ENCODE measurements at regions not wholly inside any gene's neighbourhood (a gene's known extent, or its start where the extent isn't known, plus 50 kb on each side); places are given as distances from the start of the nearest gene placed in this dataset.

DNA sequence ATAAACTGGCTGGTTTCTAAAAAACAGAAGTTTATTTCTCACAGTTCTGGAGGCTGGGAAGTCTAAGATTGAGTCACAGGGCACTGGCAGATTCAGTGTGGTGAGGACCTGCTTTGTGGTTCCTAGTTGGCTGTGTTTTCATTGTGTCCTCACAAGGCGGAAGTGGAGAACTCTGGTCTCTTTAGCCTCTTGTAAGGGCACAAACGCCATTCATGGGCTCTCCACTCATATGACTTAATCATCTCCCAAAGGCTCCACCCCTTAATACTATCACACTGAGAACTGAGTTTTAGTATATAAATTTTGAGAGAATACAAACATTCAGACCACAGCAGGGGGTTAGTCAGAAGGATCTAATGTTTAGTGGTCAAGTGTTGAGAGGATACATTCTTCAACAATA is 208.2 kb downstream of the SEC61B start:
- Mint-ChIP-seq H3K27me3 (ENCODE audit: low read depth in 3 of 3) (no peaks in the 10 kb centered on the region), H3K27ac (peak overlapping the region; percentile 1 to 79 (median 22)), H3K4me1 (peaks cover 18% of the 10 kb centered on the region), H3K36me3 (no peaks in the 10 kb centered on the region), H3K4me3 (no peak overlapping the region), H3K9me3 (peaks cover 0 to 4% (median 2%) of the 10 kb centered on the region in 7 donors)
- TF ChIP-seq, protein P1, sequence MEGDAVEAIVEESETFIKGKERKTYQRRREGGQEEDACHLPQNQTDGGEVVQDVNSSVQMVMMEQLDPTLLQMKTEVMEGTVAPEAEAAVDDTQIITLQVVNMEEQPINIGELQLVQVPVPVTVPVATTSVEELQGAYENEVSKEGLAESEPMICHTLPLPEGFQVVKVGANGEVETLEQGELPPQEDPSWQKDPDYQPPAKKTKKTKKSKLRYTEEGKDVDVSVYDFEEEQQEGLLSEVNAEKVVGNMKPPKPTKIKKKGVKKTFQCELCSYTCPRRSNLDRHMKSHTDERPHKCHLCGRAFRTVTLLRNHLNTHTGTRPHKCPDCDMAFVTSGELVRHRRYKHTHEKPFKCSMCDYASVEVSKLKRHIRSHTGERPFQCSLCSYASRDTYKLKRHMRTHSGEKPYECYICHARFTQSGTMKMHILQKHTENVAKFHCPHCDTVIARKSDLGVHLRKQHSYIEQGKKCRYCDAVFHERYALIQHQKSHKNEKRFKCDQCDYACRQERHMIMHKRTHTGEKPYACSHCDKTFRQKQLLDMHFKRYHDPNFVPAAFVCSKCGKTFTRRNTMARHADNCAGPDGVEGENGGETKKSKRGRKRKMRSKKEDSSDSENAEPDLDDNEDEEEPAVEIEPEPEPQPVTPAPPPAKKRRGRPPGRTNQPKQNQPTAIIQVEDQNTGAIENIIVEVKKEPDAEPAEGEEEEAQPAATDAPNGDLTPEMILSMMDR (IDR thresholded peaks at IDR 0.05), result no peak
- no peaks in the 10 kb centered on the region for H3K79me2 ChIP-seq (ENCODE audit: insufficient read depth, low read length)
- no peak overlapping the region for H2AFZ ChIP-seq (ENCODE audit: insufficient read depth, low read depth, low read length, poor library complexity, severe bottlenecking)
- no peaks in the 10 kb centered on the region for H3K27me3 ChIP-seq (ENCODE audit: control insufficient read depth in 2 of 2, insufficient read depth in 2 of 2, low read length in 2 of 2)
- peak; percentile 88 to 96 (median 91) for DNase-seq
- no peak overlapping the region for H3K4me3 ChIP-seq (replicated peaks in 1 of 3; ENCODE audit: low read depth in 2 of 3, low read length in 3 of 3)
- WGBS (ENCODE audit: insufficient coverage), result no CpG with 5 or more reads among the region's 2 CpGs
- no peak overlapping the region for H3K9ac ChIP-seq (ENCODE audit: insufficient read depth, low read length, poor library complexity, severe bottlenecking)
- no peaks in the 10 kb centered on the region for H3K36me3 ChIP-seq (replicated peaks in 1 of 2; ENCODE audit: control insufficient read depth in 1 of 2, insufficient read depth in 2 of 2, low read length in 2 of 2)
- H3K4me1 ChIP-seq (ENCODE audit: control insufficient read depth in 1 of 2, insufficient read depth in 2 of 2, low read length in 2 of 2), result peaks cover 13% of the 10 kb centered on the region in 2 donors
- H4K20me1 ChIP-seq (ENCODE audit: insufficient read depth, low read length), result no peaks in the 10 kb centered on the region
- intact Hi-C loops (cut with micrococcal nuclease), result loop anchor here (5.0 to 10.0 kb wide), 3 partner anchors 87 to 164 kb away; no protein-coding TSS in a partner anchor
- no peaks in the 10 kb centered on the region for H3K9me3 ChIP-seq (replicated peaks in 1 of 2; ENCODE audit: control insufficient read depth in 1 of 2, insufficient read depth in 1 of 2, low read length in 2 of 2)
- no peak overlapping the region for H3K4me2 ChIP-seq (replicated peaks; ENCODE audit: extremely low read depth, low read length, poor library complexity, severe bottlenecking)
- peak overlapping the region in 1 of 2 donors; percentile 48 for H3K27ac ChIP-seq (ENCODE audit: low read depth in 1 of 2, low read length in 2 of 2)

DNA sequence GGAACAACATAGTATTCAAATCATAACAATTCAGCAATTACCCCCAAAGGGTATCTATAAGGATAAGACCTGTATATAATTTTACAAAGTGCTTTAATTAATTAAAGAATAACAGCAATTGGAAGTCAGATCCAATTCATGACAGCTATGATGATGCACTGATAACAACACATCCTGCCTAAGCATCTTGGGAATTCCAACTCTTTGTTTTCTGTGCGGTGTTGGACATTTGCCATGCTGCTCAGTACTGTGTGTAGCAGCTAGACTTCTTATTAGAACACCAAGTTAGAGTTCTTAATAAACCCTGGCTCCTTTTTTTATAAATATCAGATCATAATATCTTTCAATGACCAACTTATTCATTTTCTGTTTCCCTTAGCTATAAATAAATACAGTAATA is 209.0 kb downstream of the SEC61B start:
- Mint-ChIP-seq H3K36me3 (no peaks in the 10 kb centered on the region), H3K27me3 (ENCODE audit: low read depth in 3 of 3) (no peaks in the 10 kb centered on the region), H3K9me3 (peaks cover 0 to 4% (median 2%) of the 10 kb centered on the region in 7 donors), H3K27ac (peak overlapping the region in 3 of 7 donors; percentile 47 to 70 (median 68)), H3K4me3 (no peak overlapping the region), H3K4me1 (peaks cover 18% of the 10 kb centered on the region)
- Histone ChIP-seq H3K27ac (ENCODE audit: low read depth in 1 of 2, low read length in 2 of 2) (no peak overlapping the region), H3K9me3 (replicated peaks in 1 of 2; ENCODE audit: control insufficient read depth in 1 of 2, insufficient read depth in 1 of 2, low read length in 2 of 2) (no peaks in the 10 kb centered on the region), H2AFZ (ENCODE audit: insufficient read depth, low read depth, low read length, poor library complexity, severe bottlenecking) (no peak overlapping the region), H3K27me3 (ENCODE audit: control insufficient read depth in 2 of 2, insufficient read depth in 2 of 2, low read length in 2 of 2) (no peaks in the 10 kb centered on the region), H3K4me1 (ENCODE audit: control insufficient read depth in 1 of 2, insufficient read depth in 2 of 2, low read length in 2 of 2) (peaks cover 13% of the 10 kb centered on the region in 2 donors), H3K4me3 (replicated peaks in 1 of 3; ENCODE audit: low read depth in 2 of 3, low read length in 3 of 3) (no peak overlapping the region), H3K4me2 (replicated peaks; ENCODE audit: extremely low read depth, low read length, poor library complexity, severe bottlenecking) (no peak overlapping the region), H3K36me3 (replicated peaks in 1 of 2; ENCODE audit: control insufficient read depth in 1 of 2, insufficient read depth in 2 of 2, low read length in 2 of 2) (no peaks in the 10 kb centered on the region), H3K79me2 (ENCODE audit: insufficient read depth, low read length) (no peaks in the 10 kb centered on the region), H3K9ac (ENCODE audit: insufficient read depth, low read length, poor library complexity, severe bottlenecking) (no peak overlapping the region), H4K20me1 (ENCODE audit: insufficient read depth, low read length) (no peaks in the 10 kb centered on the region)
- TF ChIP-seq, protein P1 (IDR thresholded peaks at IDR 0.05), result no peak
- peak in 1 of 3 donors; percentile 50 for DNase-seq
- intact Hi-C loops (cut with micrococcal nuclease), result loop anchor here (5.0 to 10.0 kb wide), 3 partner anchors 86 to 164 kb away; no protein-coding TSS in a partner anchor
- WGBS (ENCODE audit: insufficient coverage), result 80% methylated on average over 1 of the region's 1 CpG

Data from CD14-positive monocyte (primary cell).